ENCODE measurements at regions not wholly inside any gene's neighbourhood (a gene's known extent, or its start where the extent isn't known, plus 50 kb on each side); places are given as distances from the start of the nearest gene placed in this dataset.

GRCh38 chr18:73696698-73697097 lies 450.9 kb downstream of the FBXO15 start (continued):
- no peak for TF ChIP-seq PRDM15 (CRISPR knock-in tag; IDR thresholded peaks at IDR 0.05)
- TF ChIP-seq REST (IDR thresholded peaks at IDR 0.05; ENCODE audit: low read depth, low read length) = no peak
- TF ChIP-seq IKZF1 (conservative IDR thresholded peaks at IDR 0.05) = no peak
- TF ChIP-seq ZSCAN29 (IDR thresholded peaks at IDR 0.05) = no peak
- TF ChIP-seq CHD2 (IDR thresholded peaks at IDR 0.05; ENCODE audit: borderline replicate concordance, low read depth, low read length) = no peak
- TF ChIP-seq IRF5 (IDR thresholded peaks at IDR 0.05; ENCODE audit: borderline replicate concordance) = no peak
- TF ChIP-seq E2F8 (IDR thresholded peaks at IDR 0.05; ENCODE audit: low read depth, partially characterized antibody) = no peak
- TF ChIP-seq BCL3 (IDR thresholded peaks at IDR 0.05; ENCODE audit: borderline replicate concordance, insufficient read depth, low read depth, low read length, poor library complexity, severe bottlenecking) = no peak
- TF ChIP-seq RBBP5 (conservative IDR thresholded peaks at IDR 0.05) = no peak
- TF ChIP-seq TCF3 (IDR thresholded peaks at IDR 0.05; ENCODE audit: borderline replicate concordance, insufficient read depth, low read depth, low read length) = no peak
- TF ChIP-seq ZNF592 (IDR thresholded peaks at IDR 0.05) = no peak
